ENCODE measurements at regions not wholly inside any gene's neighbourhood (a gene's known extent, or its start where the extent isn't known, plus 50 kb on each side); places are given as distances from the start of the nearest gene placed in this dataset.

DNA sequence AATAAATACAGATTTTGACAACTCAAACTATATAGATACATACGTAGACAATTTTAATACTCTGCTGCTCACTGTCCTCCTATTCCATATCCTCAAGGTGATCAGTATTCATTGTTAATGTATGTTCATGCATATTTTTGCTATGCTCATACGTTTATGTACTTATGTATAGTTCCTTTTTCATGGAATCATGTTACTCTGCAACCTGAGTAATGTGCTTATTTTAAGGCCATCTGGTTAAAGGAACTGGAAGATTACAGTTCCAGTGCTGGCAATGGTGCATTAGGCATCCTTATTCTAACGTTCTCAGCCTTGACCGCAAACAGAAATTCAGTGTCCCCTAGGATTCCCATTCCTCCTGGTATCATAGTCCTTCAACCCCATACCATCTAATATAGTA, 385.0 kb upstream of the TNP1 start:
- WGBS, 2 donors = 85 to 86% methylated on average over 4 of the region's 4 CpGs
- H3K36me3 ChIP-seq = no peaks in the 10 kb centered on the region
- no peak for DNase-seq
- TF ChIP-seq CTCF (IDR thresholded peaks at IDR 0.05) (no peak), POLR2A (IDR thresholded peaks at IDR 0.05) (no peak)
- intact Hi-C loops (cut with DNase I) = no loop called here
- H3K4me1 ChIP-seq = peaks cover 5 to 29% (median 16%) of the 10 kb centered on the region in 3 donors
- peaks cover 0 to 23% (median 0%) of the 10 kb centered on the region in 4 donors for H3K27me3 ChIP-seq
- H3K4me3 ChIP-seq = no peak overlapping the region
- no peak overlapping the region for H3K27ac ChIP-seq
- no peaks in the 10 kb centered on the region for H3K9me3 ChIP-seq

- no peak for DNase-seq
- H3K9me3 ChIP-seq = no peaks in the 10 kb centered on the region
- TF ChIP-seq POLR2A (IDR thresholded peaks at IDR 0.05) = no peak
- TF ChIP-seq CTCF (IDR thresholded peaks at IDR 0.05) = no peak
- intact Hi-C loops (cut with DNase I) = no loop called here
- no peak overlapping the region for H3K4me3 ChIP-seq
- peaks cover 0 to 10% (median 4%) of the 10 kb centered on the region in 3 donors for H3K4me1 ChIP-seq
- WGBS, 2 donors = 92 to 98% methylated on average over 3 of the region's 3 CpGs
- H3K27me3 ChIP-seq = peaks cover 0 to 7% (median 0%) of the 10 kb centered on the region in 4 donors
- H3K27ac ChIP-seq = no peak overlapping the region
- H3K36me3 ChIP-seq = no peaks in the 10 kb centered on the region
Observed at GRCh38 chr2:217242947-217243346, 383.1 kb upstream of the TNP1 start.

GRCh38 chr2:217231724-217232123, 371.9 kb upstream of the TNP1 start:
- H3K4me1 ChIP-seq = no peaks in the 10 kb centered on the region
- H3K9me3 ChIP-seq = no peaks in the 10 kb centered on the region
- no peak for DNase-seq
- WGBS, 2 donors = 57 to 74% methylated on average over 3 of the region's 3 CpGs
- TF ChIP-seq POLR2A (IDR thresholded peaks at IDR 0.05) (no peak), CTCF (IDR thresholded peaks at IDR 0.05) (no peak)
- H3K4me3 ChIP-seq = no peak overlapping the region
- no peak overlapping the region for H3K27ac ChIP-seq
- intact Hi-C loops (cut with DNase I) = no loop called here
- H3K36me3 ChIP-seq = no peaks in the 10 kb centered on the region
- no peaks in the 10 kb centered on the region for H3K27me3 ChIP-seq

- H3K27ac ChIP-seq = no peak overlapping the region
- intact Hi-C loops (cut with DNase I) = no loop called here
- TF ChIP-seq POLR2A (IDR thresholded peaks at IDR 0.05) = no peak
- TF ChIP-seq CTCF (IDR thresholded peaks at IDR 0.05) = no peak
- DNase-seq = no peak
- H3K36me3 ChIP-seq = no peaks in the 10 kb centered on the region
- no peaks in the 10 kb centered on the region for H3K27me3 ChIP-seq
- H3K4me1 ChIP-seq = no peaks in the 10 kb centered on the region
- WGBS, 2 donors = 43% methylated on average over 1 of the region's 1 CpG
- H3K4me3 ChIP-seq = no peak overlapping the region
- no peaks in the 10 kb centered on the region for H3K9me3 ChIP-seq
Observed at GRCh38 chr2:217231212-217231611, 371.3 kb upstream of the TNP1 start.

GRCh38 chr2:217228732-217229131, 368.9 kb upstream of the TNP1 start:
- TF ChIP-seq POLR2A (IDR thresholded peaks at IDR 0.05) (no peak), CTCF (IDR thresholded peaks at IDR 0.05) (no peak)
- Histone ChIP-seq H3K36me3 (no peaks in the 10 kb centered on the region), H3K27ac (no peak overlapping the region), H3K4me3 (no peak overlapping the region), H3K9me3 (no peaks in the 10 kb centered on the region), H3K4me1 (peaks cover 0 to 2% (median 2%) of the 10 kb centered on the region in 3 donors), H3K27me3 (no peaks in the 10 kb centered on the region)
- intact Hi-C loops (cut with DNase I) = no loop called here
- no peak for DNase-seq
- WGBS, 2 donors = 50 to 76% methylated on average over 1 of the region's 1 CpG
